H1 (cell line): ENCODE measurements at regions not wholly inside any gene's neighbourhood (a gene's known extent, or its start where the extent isn't known, plus 50 kb on each side); places are given as distances from the start of the nearest gene placed in this dataset.

Experiments used
- CHD2 ChIP-seq: IDR thresholded peaks from 2 replicates; pipeline ENCODE4 v1.6.1; 2012; ENCODE audit warnings: low read length, improper control_type of control experiment
- MAX ChIP-seq: IDR thresholded peaks from 2 replicates; pipeline ENCODE4 v1.6.1; 2012; ENCODE audit warnings: inconsistent platforms
- SIN3A ChIP-seq, 2 experiments: IDR thresholded peaks in 1 of 2; conservative IDR thresholded peaks in 1 of 2; 2 replicates each; pipeline ENCODE4 v1.6.1; 2011 to 2012; ENCODE audit warnings: low read length in 2 of 2, improper control_type of control experiment in 1 of 2, low read depth in 1 of 2, mild to moderate bottlenecking in 1 of 2
- SP1 ChIP-seq: IDR thresholded peaks from 2 replicates; pipeline ENCODE4 v1.6.1; 2011; ENCODE audit warnings: low read depth, low read length
- TF ChIP-seq, protein P1 (sequence below): fragments of 300-600 bp; sonication (generic); IDR thresholded peaks from 2 replicates; pipeline ENCODE4 v1.7.1; 2012; ENCODE audit warnings: low read length, moderate library complexity, mild to moderate bottlenecking, inconsistent platforms; ENCODE audit not compliant: insufficient replicate concordance
- TF ChIP-seq, protein P2 (sequence below): IDR thresholded peaks from 2 replicates; pipeline ENCODE4 v1.6.1; 2012; ENCODE audit warnings: low read length, inconsistent platforms

DNA sequence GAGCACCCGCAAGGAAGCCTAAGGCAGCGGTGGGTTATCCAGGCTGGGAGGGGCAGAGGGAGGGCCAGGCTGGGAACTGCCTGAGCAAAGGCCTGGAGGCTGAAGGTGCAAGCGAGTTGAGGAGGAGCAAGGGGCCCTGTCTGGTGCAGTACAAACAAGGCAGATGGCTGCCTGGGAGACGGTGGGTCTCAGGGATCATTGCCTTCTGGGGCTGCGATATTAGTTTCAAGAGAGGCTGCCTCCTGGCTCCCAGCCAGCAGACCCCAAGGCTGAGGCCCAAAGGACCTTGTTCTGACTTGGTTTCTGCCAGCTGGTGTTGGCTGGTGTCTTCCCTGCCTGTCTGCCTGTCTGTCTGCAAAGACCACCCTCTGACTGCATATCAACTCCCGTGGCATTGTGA, 154.0 kb downstream of the IRF8 start (continued):
- TF ChIP-seq, protein P1, sequence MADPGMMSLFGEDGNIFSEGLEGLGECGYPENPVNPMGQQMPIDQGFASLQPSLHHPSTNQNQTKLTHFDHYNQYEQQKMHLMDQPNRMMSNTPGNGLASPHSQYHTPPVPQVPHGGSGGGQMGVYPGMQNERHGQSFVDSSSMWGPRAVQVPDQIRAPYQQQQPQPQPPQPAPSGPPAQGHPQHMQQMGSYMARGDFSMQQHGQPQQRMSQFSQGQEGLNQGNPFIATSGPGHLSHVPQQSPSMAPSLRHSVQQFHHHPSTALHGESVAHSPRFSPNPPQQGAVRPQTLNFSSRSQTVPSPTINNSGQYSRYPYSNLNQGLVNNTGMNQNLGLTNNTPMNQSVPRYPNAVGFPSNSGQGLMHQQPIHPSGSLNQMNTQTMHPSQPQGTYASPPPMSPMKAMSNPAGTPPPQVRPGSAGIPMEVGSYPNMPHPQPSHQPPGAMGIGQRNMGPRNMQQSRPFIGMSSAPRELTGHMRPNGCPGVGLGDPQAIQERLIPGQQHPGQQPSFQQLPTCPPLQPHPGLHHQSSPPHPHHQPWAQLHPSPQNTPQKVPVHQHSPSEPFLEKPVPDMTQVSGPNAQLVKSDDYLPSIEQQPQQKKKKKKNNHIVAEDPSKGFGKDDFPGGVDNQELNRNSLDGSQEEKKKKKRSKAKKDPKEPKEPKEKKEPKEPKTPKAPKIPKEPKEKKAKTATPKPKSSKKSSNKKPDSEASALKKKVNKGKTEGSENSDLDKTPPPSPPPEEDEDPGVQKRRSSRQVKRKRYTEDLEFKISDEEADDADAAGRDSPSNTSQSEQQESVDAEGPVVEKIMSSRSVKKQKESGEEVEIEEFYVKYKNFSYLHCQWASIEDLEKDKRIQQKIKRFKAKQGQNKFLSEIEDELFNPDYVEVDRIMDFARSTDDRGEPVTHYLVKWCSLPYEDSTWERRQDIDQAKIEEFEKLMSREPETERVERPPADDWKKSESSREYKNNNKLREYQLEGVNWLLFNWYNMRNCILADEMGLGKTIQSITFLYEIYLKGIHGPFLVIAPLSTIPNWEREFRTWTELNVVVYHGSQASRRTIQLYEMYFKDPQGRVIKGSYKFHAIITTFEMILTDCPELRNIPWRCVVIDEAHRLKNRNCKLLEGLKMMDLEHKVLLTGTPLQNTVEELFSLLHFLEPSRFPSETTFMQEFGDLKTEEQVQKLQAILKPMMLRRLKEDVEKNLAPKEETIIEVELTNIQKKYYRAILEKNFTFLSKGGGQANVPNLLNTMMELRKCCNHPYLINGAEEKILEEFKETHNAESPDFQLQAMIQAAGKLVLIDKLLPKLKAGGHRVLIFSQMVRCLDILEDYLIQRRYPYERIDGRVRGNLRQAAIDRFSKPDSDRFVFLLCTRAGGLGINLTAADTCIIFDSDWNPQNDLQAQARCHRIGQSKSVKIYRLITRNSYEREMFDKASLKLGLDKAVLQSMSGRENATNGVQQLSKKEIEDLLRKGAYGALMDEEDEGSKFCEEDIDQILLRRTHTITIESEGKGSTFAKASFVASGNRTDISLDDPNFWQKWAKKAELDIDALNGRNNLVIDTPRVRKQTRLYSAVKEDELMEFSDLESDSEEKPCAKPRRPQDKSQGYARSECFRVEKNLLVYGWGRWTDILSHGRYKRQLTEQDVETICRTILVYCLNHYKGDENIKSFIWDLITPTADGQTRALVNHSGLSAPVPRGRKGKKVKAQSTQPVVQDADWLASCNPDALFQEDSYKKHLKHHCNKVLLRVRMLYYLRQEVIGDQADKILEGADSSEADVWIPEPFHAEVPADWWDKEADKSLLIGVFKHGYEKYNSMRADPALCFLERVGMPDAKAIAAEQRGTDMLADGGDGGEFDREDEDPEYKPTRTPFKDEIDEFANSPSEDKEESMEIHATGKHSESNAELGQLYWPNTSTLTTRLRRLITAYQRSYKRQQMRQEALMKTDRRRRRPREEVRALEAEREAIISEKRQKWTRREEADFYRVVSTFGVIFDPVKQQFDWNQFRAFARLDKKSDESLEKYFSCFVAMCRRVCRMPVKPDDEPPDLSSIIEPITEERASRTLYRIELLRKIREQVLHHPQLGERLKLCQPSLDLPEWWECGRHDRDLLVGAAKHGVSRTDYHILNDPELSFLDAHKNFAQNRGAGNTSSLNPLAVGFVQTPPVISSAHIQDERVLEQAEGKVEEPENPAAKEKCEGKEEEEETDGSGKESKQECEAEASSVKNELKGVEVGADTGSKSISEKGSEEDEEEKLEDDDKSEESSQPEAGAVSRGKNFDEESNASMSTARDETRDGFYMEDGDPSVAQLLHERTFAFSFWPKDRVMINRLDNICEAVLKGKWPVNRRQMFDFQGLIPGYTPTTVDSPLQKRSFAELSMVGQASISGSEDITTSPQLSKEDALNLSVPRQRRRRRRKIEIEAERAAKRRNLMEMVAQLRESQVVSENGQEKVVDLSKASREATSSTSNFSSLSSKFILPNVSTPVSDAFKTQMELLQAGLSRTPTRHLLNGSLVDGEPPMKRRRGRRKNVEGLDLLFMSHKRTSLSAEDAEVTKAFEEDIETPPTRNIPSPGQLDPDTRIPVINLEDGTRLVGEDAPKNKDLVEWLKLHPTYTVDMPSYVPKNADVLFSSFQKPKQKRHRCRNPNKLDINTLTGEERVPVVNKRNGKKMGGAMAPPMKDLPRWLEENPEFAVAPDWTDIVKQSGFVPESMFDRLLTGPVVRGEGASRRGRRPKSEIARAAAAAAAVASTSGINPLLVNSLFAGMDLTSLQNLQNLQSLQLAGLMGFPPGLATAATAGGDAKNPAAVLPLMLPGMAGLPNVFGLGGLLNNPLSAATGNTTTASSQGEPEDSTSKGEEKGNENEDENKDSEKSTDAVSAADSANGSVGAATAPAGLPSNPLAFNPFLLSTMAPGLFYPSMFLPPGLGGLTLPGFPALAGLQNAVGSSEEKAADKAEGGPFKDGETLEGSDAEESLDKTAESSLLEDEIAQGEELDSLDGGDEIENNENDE: no peak
- TF ChIP-seq SP1 (no peak), MAX (no peak), CHD2 (no peak), SIN3A (conservative IDR thresholded peaks at IDR 0.05 in 1 of 2, IDR thresholded peaks at IDR 0.05 in 1 of 2; ENCODE audit: low read depth in 1 of 2, low read length in 2 of 2) (no peak)
- TF ChIP-seq, protein P2, sequence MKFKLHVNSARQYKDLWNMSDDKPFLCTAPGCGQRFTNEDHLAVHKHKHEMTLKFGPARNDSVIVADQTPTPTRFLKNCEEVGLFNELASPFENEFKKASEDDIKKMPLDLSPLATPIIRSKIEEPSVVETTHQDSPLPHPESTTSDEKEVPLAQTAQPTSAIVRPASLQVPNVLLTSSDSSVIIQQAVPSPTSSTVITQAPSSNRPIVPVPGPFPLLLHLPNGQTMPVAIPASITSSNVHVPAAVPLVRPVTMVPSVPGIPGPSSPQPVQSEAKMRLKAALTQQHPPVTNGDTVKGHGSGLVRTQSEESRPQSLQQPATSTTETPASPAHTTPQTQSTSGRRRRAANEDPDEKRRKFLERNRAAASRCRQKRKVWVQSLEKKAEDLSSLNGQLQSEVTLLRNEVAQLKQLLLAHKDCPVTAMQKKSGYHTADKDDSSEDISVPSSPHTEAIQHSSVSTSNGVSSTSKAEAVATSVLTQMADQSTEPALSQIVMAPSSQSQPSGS: no peak
- TF ChIP-seq, all 59 proteins: peak for 0
